Tibial nerve (tissue), 4 donors: ENCODE measurements at regions not wholly inside any gene's neighbourhood (a gene's known extent, or its start where the extent isn't known, plus 50 kb on each side); places are given as distances from the start of the nearest gene placed in this dataset.

Source experiments
- DNase-seq, 2 donors: peaks; one replicate each; pipeline ENCODE4 v3.0.0-alpha.2; 2019; ENCODE audit warnings: low spot score in 2 of 2
- H3K27ac ChIP-seq, 4 donors: fragments of 200-600 bp; sonication (generic) in 3 of 4; one replicate each; pipeline ENCODE4 v1.5.1; 2017 to 2019; ENCODE audit warnings: mild to moderate bottlenecking in 1 of 4
- H3K27me3 ChIP-seq, 2 donors: fragments of 200-600 bp; sonication (generic) in 1 of 2; one replicate each; pipeline versions ENCODE4 v1.5.1 to v1.6.0; 2017 to 2019
- H3K36me3 ChIP-seq, 3 donors: fragments of 200-600 bp; sonication (generic); one replicate each; pipeline ENCODE4 v1.5.1; 2018 to 2019
- H3K4me1 ChIP-seq, 4 donors: fragments of 200-600 bp; sonication (generic) in 3 of 4; one replicate each; pipeline ENCODE4 v1.5.1; 2017 to 2019
- H3K4me3 ChIP-seq, 4 donors: fragments of 200-600 bp; sonication (generic) in 3 of 4; one replicate each; pipeline ENCODE4 v1.5.1; 2017 to 2019; ENCODE audit warnings: mild to moderate bottlenecking in 1 of 4, moderate library complexity in 1 of 4
- H3K9me3 ChIP-seq, 4 donors: fragments of 200-600 bp; sonication (generic) in 3 of 4; one replicate each; pipeline ENCODE4 v1.5.1; 2017 to 2019
- EP300 ChIP-seq, 2 donors: sonication (generic); formaldehyde crosslinking; IDR thresholded peaks; one replicate each; pipeline ENCODE4 v1.6.1; 2017; ENCODE audit warnings: antibody characterized with exemption in 2 of 2, mild to moderate bottlenecking in 1 of 2
- POLR2A ChIP-seq, 2 donors: fragments of 450-650 bp; IDR thresholded peaks; one replicate each; pipeline ENCODE4 v1.6.1; 2017; ENCODE audit warnings: antibody characterized with exemption in 2 of 2, mild to moderate bottlenecking in 2 of 2, moderate library complexity in 2 of 2
- WGBS, 2 donors: methylation state at CpG; one replicate each; pipeline ENCODE4 v1.1.5; 2018; 5-methylcytosine and 5-hydroxymethylcytosine counted together
- TF ChIP-seq, protein P1 (sequence below), 5 experiments: fragments of 200-600 bp in 3 of 5; fragments of 450-650 bp in 2 of 5; sonication (generic) in 3 of 5; IDR thresholded peaks; one replicate each; pipeline ENCODE4 v1.5.1; 2016 to 2019; ENCODE audit warnings: antibody characterized with exemption in 5 of 5, mild to moderate bottlenecking in 3 of 5, moderate library complexity in 2 of 5

GRCh38 chr12:41893491-41893890, 251.2 kb downstream of the GXYLT1 start:
- no peak for TF ChIP-seq POLR2A (IDR thresholded peaks at IDR 0.05)
- TF ChIP-seq, protein P1, sequence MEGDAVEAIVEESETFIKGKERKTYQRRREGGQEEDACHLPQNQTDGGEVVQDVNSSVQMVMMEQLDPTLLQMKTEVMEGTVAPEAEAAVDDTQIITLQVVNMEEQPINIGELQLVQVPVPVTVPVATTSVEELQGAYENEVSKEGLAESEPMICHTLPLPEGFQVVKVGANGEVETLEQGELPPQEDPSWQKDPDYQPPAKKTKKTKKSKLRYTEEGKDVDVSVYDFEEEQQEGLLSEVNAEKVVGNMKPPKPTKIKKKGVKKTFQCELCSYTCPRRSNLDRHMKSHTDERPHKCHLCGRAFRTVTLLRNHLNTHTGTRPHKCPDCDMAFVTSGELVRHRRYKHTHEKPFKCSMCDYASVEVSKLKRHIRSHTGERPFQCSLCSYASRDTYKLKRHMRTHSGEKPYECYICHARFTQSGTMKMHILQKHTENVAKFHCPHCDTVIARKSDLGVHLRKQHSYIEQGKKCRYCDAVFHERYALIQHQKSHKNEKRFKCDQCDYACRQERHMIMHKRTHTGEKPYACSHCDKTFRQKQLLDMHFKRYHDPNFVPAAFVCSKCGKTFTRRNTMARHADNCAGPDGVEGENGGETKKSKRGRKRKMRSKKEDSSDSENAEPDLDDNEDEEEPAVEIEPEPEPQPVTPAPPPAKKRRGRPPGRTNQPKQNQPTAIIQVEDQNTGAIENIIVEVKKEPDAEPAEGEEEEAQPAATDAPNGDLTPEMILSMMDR (IDR thresholded peaks at IDR 0.05): no peak
- no peak for TF ChIP-seq EP300 (IDR thresholded peaks at IDR 0.05)
- Histone ChIP-seq H3K4me1 (no peaks in the 10 kb centered on the region), H3K4me3 (no peak overlapping the region), H3K27me3 (no peaks in the 10 kb centered on the region), H3K27ac (no peak overlapping the region), H3K36me3 (no peaks in the 10 kb centered on the region), H3K9me3 (peaks cover 0 to 9% (median 0%) of the 10 kb centered on the region in 4 donors)
- no peak for DNase-seq
- WGBS, 2 donors: 92 to 94% methylated on average over 3 of the region's 3 CpGs

DNA sequence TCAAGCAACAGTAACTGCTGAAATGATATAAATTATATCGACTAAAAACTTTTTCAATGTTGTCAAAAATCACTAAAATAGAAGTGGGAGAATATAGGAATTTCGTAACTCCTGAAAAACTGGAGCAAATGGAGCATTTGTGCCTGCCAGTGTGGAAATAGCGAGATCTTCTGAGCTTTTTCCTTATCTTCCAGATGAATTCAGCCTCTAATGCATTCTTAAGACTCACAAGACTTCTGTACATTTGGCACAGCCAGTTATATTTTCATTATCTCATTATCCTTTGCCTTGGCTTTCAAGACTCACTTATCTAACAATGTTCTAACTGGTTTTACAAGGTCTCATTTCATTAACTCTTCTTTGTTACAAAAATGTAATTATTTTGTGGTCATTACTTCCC, 252.4 kb downstream of the GXYLT1 start:
- no peaks in the 10 kb centered on the region for H3K36me3 ChIP-seq
- no peak for DNase-seq
- H3K4me1 ChIP-seq: no peaks in the 10 kb centered on the region
- no peak overlapping the region for H3K27ac ChIP-seq
- no peaks in the 10 kb centered on the region for H3K27me3 ChIP-seq
- H3K9me3 ChIP-seq: no peaks in the 10 kb centered on the region
- TF ChIP-seq, protein P1 (IDR thresholded peaks at IDR 0.05): no peak
- TF ChIP-seq EP300 (IDR thresholded peaks at IDR 0.05) (no peak), POLR2A (IDR thresholded peaks at IDR 0.05) (no peak)
- 89 to 91% methylated on average over 3 of the region's 3 CpGs for WGBS, 2 donors
- H3K4me3 ChIP-seq: no peak overlapping the region

DNA sequence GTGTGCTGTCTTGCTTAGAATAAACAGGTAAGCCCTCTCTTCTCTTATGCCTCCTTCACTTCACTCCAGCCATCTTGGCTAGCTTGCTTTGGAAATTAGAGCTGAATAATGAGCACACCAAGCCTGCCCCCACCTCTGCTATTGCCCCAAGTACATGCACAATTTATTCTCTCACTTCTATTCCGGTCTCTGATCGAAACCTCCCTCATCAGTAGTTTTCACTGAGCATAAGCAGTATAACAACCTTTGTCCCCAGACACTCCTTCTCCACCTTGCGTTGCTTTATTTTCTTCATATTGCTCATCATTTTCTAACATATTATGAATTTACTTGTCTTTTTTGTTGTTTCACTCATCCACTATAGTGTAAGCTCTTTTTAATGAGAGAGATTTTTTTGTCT, 253.4 kb downstream of the GXYLT1 start:
- no peaks in the 10 kb centered on the region for H3K27me3 ChIP-seq
- TF ChIP-seq POLR2A (IDR thresholded peaks at IDR 0.05) (no peak), EP300 (IDR thresholded peaks at IDR 0.05) (no peak)
- TF ChIP-seq, protein P1 (IDR thresholded peaks at IDR 0.05): no peak
- no peaks in the 10 kb centered on the region for H3K9me3 ChIP-seq
- no peaks in the 10 kb centered on the region for H3K4me1 ChIP-seq
- H3K27ac ChIP-seq: no peak overlapping the region
- WGBS, 2 donors: 96 to 100% methylated on average over 3 of the region's 3 CpGs
- no peaks in the 10 kb centered on the region for H3K36me3 ChIP-seq
- H3K4me3 ChIP-seq: no peak overlapping the region
- no peak for DNase-seq

GRCh38 chr12:41888285-41888684, 256.4 kb downstream of the GXYLT1 start:
- no peak overlapping the region for H3K4me3 ChIP-seq
- no peaks in the 10 kb centered on the region for H3K4me1 ChIP-seq
- TF ChIP-seq, protein P1 (IDR thresholded peaks at IDR 0.05): no peak
- no peak for TF ChIP-seq POLR2A (IDR thresholded peaks at IDR 0.05)
- no peak for TF ChIP-seq EP300 (IDR thresholded peaks at IDR 0.05)
- no peak overlapping the region for H3K27ac ChIP-seq
- no peak for DNase-seq
- no peaks in the 10 kb centered on the region for H3K27me3 ChIP-seq
- H3K9me3 ChIP-seq: no peaks in the 10 kb centered on the region
- no peaks in the 10 kb centered on the region for H3K36me3 ChIP-seq

- Histone ChIP-seq H3K27ac (no peak overlapping the region), H3K4me1 (no peaks in the 10 kb centered on the region), H3K36me3 (no peaks in the 10 kb centered on the region), H3K27me3 (no peaks in the 10 kb centered on the region), H3K4me3 (no peak overlapping the region), H3K9me3 (no peaks in the 10 kb centered on the region)
- no peak for DNase-seq
- WGBS, 2 donors: 64 to 72% methylated on average over 5 of the region's 5 CpGs
- no peak for TF ChIP-seq POLR2A (IDR thresholded peaks at IDR 0.05)
- no peak for TF ChIP-seq EP300 (IDR thresholded peaks at IDR 0.05)
- TF ChIP-seq, protein P1 (IDR thresholded peaks at IDR 0.05): no peak
These were observed 262.5 kb downstream of the GXYLT1 start for GRCh38 chr12:41881891-41882805.
